Lower leg skin (tissue), 3 donors: ENCODE measurements at regions not wholly inside any gene's neighbourhood (a gene's known extent, or its start where the extent isn't known, plus 50 kb on each side); places are given as distances from the start of the nearest gene placed in this dataset.

Experiments used
- POLR2A ChIP-seq, 2 donors: fragments of 450-650 bp; IDR thresholded peaks; one replicate each; pipeline ENCODE4 v1.6.1; 2016 to 2017; ENCODE audit warnings: antibody characterized with exemption in 2 of 2, mild to moderate bottlenecking in 1 of 2, moderate library complexity in 1 of 2
- TF ChIP-seq, protein P1 (sequence below), 3 donors: fragments of 450-650 bp; IDR thresholded peaks; one replicate each; pipeline ENCODE4 v1.5.1; 2016; ENCODE audit warnings: antibody characterized with exemption in 3 of 3, mild to moderate bottlenecking in 3 of 3, moderate library complexity in 2 of 3

DNA sequence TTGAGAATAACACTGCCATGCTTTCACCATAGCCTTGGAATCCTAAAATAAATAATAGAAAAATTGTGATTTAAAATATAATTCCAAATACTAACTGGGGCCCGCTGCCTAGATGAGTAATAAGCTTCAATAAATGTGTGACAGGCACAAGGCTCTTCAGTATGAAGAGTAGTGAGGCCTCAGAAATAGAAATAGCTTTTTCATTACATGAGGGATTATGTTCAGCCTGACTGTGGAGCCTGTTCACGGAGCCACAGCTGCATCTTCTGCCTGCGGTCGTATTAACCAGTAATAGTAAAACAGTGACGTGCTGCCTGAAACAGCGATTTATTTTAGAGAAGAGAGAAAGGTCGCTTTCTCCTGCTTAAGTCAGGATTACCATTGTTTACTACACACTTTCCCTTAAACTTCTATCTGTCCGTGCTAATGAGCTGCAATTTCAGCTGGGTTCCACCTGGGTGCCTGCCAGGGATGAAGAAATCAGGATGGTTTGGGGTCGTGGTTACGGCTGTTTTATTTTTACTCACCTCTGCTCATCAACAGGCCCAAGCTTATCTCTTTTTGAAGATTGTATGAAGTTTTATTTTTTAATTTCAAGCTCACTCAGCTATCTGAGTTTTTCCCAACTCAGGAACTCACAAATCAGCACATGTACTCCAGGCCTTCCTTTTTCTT lies 284.9 kb upstream of the WWC1 start:
- TF ChIP-seq POLR2A (IDR thresholded peaks at IDR 0.05), result no peak
- TF ChIP-seq, protein P1, sequence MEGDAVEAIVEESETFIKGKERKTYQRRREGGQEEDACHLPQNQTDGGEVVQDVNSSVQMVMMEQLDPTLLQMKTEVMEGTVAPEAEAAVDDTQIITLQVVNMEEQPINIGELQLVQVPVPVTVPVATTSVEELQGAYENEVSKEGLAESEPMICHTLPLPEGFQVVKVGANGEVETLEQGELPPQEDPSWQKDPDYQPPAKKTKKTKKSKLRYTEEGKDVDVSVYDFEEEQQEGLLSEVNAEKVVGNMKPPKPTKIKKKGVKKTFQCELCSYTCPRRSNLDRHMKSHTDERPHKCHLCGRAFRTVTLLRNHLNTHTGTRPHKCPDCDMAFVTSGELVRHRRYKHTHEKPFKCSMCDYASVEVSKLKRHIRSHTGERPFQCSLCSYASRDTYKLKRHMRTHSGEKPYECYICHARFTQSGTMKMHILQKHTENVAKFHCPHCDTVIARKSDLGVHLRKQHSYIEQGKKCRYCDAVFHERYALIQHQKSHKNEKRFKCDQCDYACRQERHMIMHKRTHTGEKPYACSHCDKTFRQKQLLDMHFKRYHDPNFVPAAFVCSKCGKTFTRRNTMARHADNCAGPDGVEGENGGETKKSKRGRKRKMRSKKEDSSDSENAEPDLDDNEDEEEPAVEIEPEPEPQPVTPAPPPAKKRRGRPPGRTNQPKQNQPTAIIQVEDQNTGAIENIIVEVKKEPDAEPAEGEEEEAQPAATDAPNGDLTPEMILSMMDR (IDR thresholded peaks at IDR 0.05), result no peak
